Astrocyte of the spinal cord (primary cell): ENCODE measurements at regions not wholly inside any gene's neighbourhood (a gene's known extent, or its start where the extent isn't known, plus 50 kb on each side); places are given as distances from the start of the nearest gene placed in this dataset.

ENCODE experiments used
- DNase-seq: peaks from one replicate; pipeline ENCODE4 v3.0.0; 2011; ENCODE audit warnings: low read depth, low spot score
- H3K4me3 ChIP-seq: 2 replicates; pipeline ENCODE4 v1.5.1; 2011; ENCODE audit warnings: low read depth, mild to moderate bottlenecking, low read length, moderate library complexity
- CTCF ChIP-seq: IDR thresholded peaks from 2 replicates; pipeline ENCODE4 v1.5.1; 2012; ENCODE audit warnings: low read depth, mild to moderate bottlenecking, low read length, inconsistent platforms
- in situ Hi-C: cut with HindIII; loops from 2 replicates; pipeline ENCODE4 v1.10.0; 2017; ENCODE audit warnings: low sequenced_read_pairs

GRCh38 chr2:30040147-30040546 lies 106.7 kb upstream of the YPEL5 start:
- H3K4me3 ChIP-seq = no peak overlapping the region
- TF ChIP-seq CTCF = no peak
- in situ Hi-C loops = no loop called here
- no peak for DNase-seq

- no peak for DNase-seq
- in situ Hi-C loops = no loop called here
- no peak for TF ChIP-seq CTCF
- H3K4me3 ChIP-seq = no peak overlapping the region
Observed at GRCh38 chr2:30041884-30042283, 104.9 kb upstream of the YPEL5 start.

GRCh38 chr2:30046396-30046795 lies 100.4 kb upstream of the YPEL5 start:
- TF ChIP-seq CTCF = no peak
- no peak overlapping the region for H3K4me3 ChIP-seq
- in situ Hi-C loops = no loop called here
- no peak for DNase-seq

GRCh38 chr2:30046979-30047378 lies 99.8 kb upstream of the YPEL5 start:
- in situ Hi-C loops = no loop called here
- no peak overlapping the region for H3K4me3 ChIP-seq
- TF ChIP-seq CTCF = no peak
- DNase-seq = no peak

- no peak overlapping the region for H3K4me3 ChIP-seq
- no peak for DNase-seq
- in situ Hi-C loops = no loop called here
- TF ChIP-seq CTCF = no peak
Observed at GRCh38 chr2:30048636-30049175, 98.1 kb upstream of the YPEL5 start.

GRCh38 chr2:30055548-30055947 lies 91.3 kb upstream of the YPEL5 start:
- no peak overlapping the region for H3K4me3 ChIP-seq
- in situ Hi-C loops = no loop called here
- DNase-seq = no peak
- no peak for TF ChIP-seq CTCF

- H3K4me3 ChIP-seq = no peak overlapping the region
- no peak for DNase-seq
- no peak for TF ChIP-seq CTCF
- in situ Hi-C loops = no loop called here
Observed at GRCh38 chr2:30060562-30060961, 86.2 kb upstream of the YPEL5 start.
